ENCODE measurements at regions not wholly inside any gene's neighbourhood (a gene's known extent, or its start where the extent isn't known, plus 50 kb on each side); places are given as distances from the start of the nearest gene placed in this dataset.

DNA sequence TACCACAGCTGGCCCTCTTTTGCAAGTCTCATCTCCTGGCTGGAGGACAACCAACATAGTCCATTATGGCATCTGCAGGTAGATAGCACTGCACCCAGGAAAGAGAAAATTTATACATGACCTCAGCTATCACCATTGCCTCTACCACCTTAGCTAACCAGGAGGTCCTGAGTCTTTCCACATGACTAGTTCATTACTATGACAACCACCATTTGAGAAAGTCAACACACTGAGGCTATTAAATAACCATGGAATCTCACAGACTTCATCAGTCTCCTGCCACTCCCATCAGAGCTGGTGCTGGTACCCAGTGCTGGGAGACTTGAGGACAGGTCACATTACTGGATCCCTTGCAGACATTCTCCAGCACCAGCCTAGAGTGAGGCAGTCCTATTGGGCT, 285.9 kb downstream of the GBA3 start:
- TF ChIP-seq, protein P1, sequence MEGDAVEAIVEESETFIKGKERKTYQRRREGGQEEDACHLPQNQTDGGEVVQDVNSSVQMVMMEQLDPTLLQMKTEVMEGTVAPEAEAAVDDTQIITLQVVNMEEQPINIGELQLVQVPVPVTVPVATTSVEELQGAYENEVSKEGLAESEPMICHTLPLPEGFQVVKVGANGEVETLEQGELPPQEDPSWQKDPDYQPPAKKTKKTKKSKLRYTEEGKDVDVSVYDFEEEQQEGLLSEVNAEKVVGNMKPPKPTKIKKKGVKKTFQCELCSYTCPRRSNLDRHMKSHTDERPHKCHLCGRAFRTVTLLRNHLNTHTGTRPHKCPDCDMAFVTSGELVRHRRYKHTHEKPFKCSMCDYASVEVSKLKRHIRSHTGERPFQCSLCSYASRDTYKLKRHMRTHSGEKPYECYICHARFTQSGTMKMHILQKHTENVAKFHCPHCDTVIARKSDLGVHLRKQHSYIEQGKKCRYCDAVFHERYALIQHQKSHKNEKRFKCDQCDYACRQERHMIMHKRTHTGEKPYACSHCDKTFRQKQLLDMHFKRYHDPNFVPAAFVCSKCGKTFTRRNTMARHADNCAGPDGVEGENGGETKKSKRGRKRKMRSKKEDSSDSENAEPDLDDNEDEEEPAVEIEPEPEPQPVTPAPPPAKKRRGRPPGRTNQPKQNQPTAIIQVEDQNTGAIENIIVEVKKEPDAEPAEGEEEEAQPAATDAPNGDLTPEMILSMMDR (IDR thresholded peaks at IDR 0.05): no peak
- no peak for TF ChIP-seq POLR2A (IDR thresholded peaks at IDR 0.05)
- no peak for TF ChIP-seq EP300 (IDR thresholded peaks at IDR 0.05)
